Naive thymus-derived CD4-positive, alpha-beta T cell (primary cell): ENCODE measurements at regions not wholly inside any gene's neighbourhood (a gene's known extent, or its start where the extent isn't known, plus 50 kb on each side); places are given as distances from the start of the nearest gene placed in this dataset.

Experiments
- ATAC-seq: fragments of 150-1000 bp; cut with Tn5 transposase; 2 replicates; pipeline ENCODE4 v1.10.0; 2021; ENCODE audit warnings: mild to moderate bottlenecking, moderate library complexity
- CTCF ChIA-PET: fragments of 350-600 bp; sonication (Branson Sonifier 250); formaldehyde crosslinking; loops from one replicate; lab custom pipeline; 2021; ENCODE audit warnings: antibody characterized with exemption; lab: Charles Lee
- POLR2A ChIA-PET: fragments of 350-600 bp; sonication (Branson Sonifier 250); formaldehyde crosslinking; loops from one replicate; lab custom pipeline; 2021; ENCODE audit warnings: antibody characterized with exemption, inconsistent platforms; lab: Charles Lee
- DNase-seq, 9 donors: peaks; one replicate each; pipeline versions ENCODE4 v3.0.0 to v3.0.0-alpha.2; 2020 to 2022; ENCODE audit warnings: mixed read lengths in 1 of 9
- H3K27ac ChIP-seq: one replicate; pipeline ENCODE4 v1.7.0; 2013; ENCODE audit warnings: mild to moderate bottlenecking, low read depth, low read length, moderate library complexity
- H3K27me3 ChIP-seq, 2 donors: one replicate each; pipeline ENCODE4 v1.7.0; 2013; ENCODE audit warnings: low read length in 2 of 2, mild to moderate bottlenecking in 2 of 2, moderate library complexity in 2 of 2; ENCODE audit not compliant: control insufficient read depth in 2 of 2, insufficient read depth in 2 of 2
- H3K36me3 ChIP-seq, 3 experiments: 1 replicate in 2 of 3; 2 replicates in 1 of 3; pipeline ENCODE4 v1.7.0; 2013; ENCODE audit warnings: low read length in 3 of 3, mild to moderate bottlenecking in 3 of 3, moderate library complexity in 1 of 3; ENCODE audit not compliant: insufficient read depth in 3 of 3, control insufficient read depth in 2 of 3
- H3K4me1 ChIP-seq, 2 donors: one replicate each; pipeline ENCODE4 v1.7.0; 2013; ENCODE audit warnings: low read length in 2 of 2, mild to moderate bottlenecking in 2 of 2, moderate library complexity in 1 of 2; ENCODE audit not compliant: control insufficient read depth in 2 of 2, insufficient read depth in 2 of 2
- H3K4me3 ChIP-seq: 2 replicates; pipeline ENCODE4 v1.7.0; 2013; ENCODE audit warnings: mild to moderate bottlenecking, low read length
- H3K9me3 ChIP-seq, 3 experiments: 1 replicate in 2 of 3; 2 replicates in 1 of 3; pipeline ENCODE4 v1.7.0; 2013; ENCODE audit warnings: low read length in 3 of 3; ENCODE audit not compliant: control insufficient read depth in 2 of 3
- H3K27ac Mint-ChIP-seq, 9 donors: one replicate each; pipeline ENCODE4 v1.8.0; 2020 to 2022; ENCODE audit warnings: mixed read lengths in 9 of 9, mild to moderate bottlenecking in 8 of 9, moderate library complexity in 5 of 9, inconsistent platforms in 2 of 9
- H3K27me3 Mint-ChIP-seq, 5 donors: one replicate each; pipeline ENCODE4 v1.8.0; 2021 to 2022; ENCODE audit warnings: mixed read lengths in 5 of 5, mild to moderate bottlenecking in 1 of 5
- H3K36me3 Mint-ChIP-seq, 5 donors: one replicate each; pipeline ENCODE4 v1.8.0; 2020 to 2022; ENCODE audit warnings: mixed read lengths in 5 of 5, mild to moderate bottlenecking in 3 of 5, inconsistent platforms in 1 of 5
- H3K4me1 Mint-ChIP-seq, 7 donors: one replicate each; pipeline ENCODE4 v1.8.0; 2020 to 2022; ENCODE audit warnings: mixed read lengths in 7 of 7, mild to moderate bottlenecking in 3 of 7, inconsistent platforms in 1 of 7
- H3K4me3 Mint-ChIP-seq, 10 donors: one replicate each; pipeline ENCODE4 v1.8.0; 2020 to 2022; ENCODE audit warnings: mild to moderate bottlenecking in 10 of 10, mixed read lengths in 10 of 10, moderate library complexity in 6 of 10, inconsistent platforms in 2 of 10
- H3K9me3 Mint-ChIP-seq, 11 donors: one replicate each; pipeline ENCODE4 v1.8.0; 2020 to 2022; ENCODE audit warnings: mixed read lengths in 11 of 11, mild to moderate bottlenecking in 4 of 11, inconsistent platforms in 1 of 11, moderate library complexity in 1 of 11
- intact Hi-C, 2 donors: fragments of 100-400 bp; cut with micrococcal nuclease; formaldehyde crosslinking; loops; one replicate each; pipeline ENCODE4 v1.15.1; 2023

DNA sequence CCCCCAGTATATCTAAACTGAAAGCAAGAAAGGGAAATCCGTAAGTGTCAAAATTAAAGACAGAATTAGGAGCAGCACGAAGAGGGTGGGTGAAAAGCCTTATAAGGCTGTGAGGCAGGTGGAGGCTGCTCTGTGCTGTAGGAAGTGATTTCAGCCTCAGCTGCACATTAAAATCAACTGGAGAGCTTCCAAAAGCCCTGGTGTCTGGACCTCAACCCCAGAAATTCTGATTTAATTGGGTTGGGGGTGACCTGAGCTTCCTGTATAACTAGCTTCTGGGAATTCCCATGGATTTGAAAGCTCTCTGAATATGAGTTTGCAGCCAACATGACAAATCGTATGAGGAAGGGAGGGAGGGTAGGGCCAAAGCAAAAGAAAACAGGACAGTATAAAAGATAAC, 242.4 kb upstream of the TMTC4 start:
- Mint-ChIP-seq H3K4me1 (no peaks in the 10 kb centered on the region), H3K36me3 (no peaks in the 10 kb centered on the region), H3K9me3 (peaks cover 0 to 8% (median 1%) of the 10 kb centered on the region in 11 donors), H3K4me3 (no peak overlapping the region), H3K27me3 (peaks cover 5 to 27% (median 15%) of the 10 kb centered on the region in 5 donors), H3K27ac (no peak overlapping the region)
- no peak overlapping the region for H3K4me3 ChIP-seq
- H3K27me3 ChIP-seq = no peaks in the 10 kb centered on the region
- DNase-seq (no peak), ATAC-seq (no peak)
- no peaks in the 10 kb centered on the region for H3K4me1 ChIP-seq
- ChIA-PET POLR2A (no interaction called here), CTCF (no interaction called here)
- H3K36me3 ChIP-seq = no peaks in the 10 kb centered on the region
- intact Hi-C loops = no loop called here
- H3K27ac ChIP-seq = no peak overlapping the region
- H3K9me3 ChIP-seq = no peaks in the 10 kb centered on the region

DNA sequence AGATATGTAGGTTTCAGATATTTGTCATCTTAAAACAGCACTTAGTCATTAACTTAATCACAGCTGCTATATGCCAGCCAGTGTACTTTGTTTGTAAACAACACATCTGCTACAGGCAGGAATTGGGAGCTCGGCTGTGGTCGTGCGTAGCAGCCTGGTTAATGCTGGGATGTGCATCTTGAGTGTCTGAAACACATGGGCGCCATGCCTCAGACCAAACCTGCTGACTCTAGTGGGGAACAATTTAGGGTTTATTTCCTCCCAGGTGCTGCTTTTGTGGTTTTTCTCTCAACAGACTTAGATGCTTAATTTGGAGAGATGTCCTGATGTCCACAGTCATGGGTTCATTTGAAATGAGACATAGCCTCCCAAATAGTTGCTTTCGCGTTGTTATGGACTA, 238.5 kb upstream of the TMTC4 start:
- H3K4me3 ChIP-seq = no peak overlapping the region
- POLR2A ChIA-PET = no interaction called here
- Mint-ChIP-seq H3K4me1 (no peaks in the 10 kb centered on the region), H3K27ac (no peak overlapping the region), H3K36me3 (no peaks in the 10 kb centered on the region), H3K27me3 (peaks cover 9 to 36% (median 27%) of the 10 kb centered on the region in 5 donors), H3K4me3 (no peak overlapping the region), H3K9me3 (peaks cover 0 to 8% (median 1%) of the 10 kb centered on the region in 11 donors)
- ATAC-seq = no peak
- H3K27ac ChIP-seq = no peak overlapping the region
- no peaks in the 10 kb centered on the region for H3K27me3 ChIP-seq
- no peaks in the 10 kb centered on the region for H3K9me3 ChIP-seq
- CTCF ChIA-PET = no interaction called here
- H3K4me1 ChIP-seq = no peaks in the 10 kb centered on the region
- DNase-seq = no peak
- intact Hi-C loops = no loop called here
- H3K36me3 ChIP-seq = no peaks in the 10 kb centered on the region

DNA sequence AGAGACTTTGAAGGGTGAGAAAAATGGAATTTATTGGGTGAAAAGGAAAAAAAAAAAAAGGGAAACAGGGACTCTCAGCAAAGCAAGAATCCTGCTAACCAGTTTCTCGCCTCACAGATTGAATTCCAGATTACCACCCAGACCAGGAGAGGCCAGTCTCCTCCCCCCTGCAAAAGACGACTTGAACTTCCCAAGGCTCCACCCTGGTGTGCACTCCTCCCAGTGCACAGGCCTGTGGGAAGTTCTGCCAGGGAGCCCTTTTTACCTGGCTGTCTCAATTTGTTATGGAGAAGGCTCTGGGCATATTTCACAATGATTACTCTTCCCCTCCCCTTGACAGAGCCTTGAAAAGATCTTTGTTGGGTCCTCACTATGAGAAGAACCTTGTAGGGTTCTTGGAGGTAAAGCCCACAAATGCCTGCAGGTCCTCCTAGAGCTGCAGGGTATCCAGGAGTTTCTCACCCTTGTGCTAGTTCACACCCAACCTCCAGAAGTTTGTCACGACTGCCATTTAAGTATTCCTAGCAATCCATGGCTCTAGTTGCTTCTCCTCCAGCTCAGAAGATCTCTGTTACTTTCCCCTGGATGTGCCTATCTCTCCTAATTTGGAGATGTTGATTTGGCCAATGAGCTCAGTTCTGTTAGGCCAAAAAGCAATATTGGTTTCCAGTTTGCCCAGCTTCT, 229.8 kb upstream of the TMTC4 start:
- Mint-ChIP-seq H3K27ac (peak overlapping the region in 1 of 9 donors; percentile 16), H3K4me1 (peaks cover 0 to 1% (median 0%) of the 10 kb centered on the region in 7 donors), H3K36me3 (no peaks in the 10 kb centered on the region), H3K27me3 (peaks cover 10 to 49% (median 33%) of the 10 kb centered on the region in 5 donors), H3K9me3 (peaks cover 0 to 2% (median 0%) of the 10 kb centered on the region in 11 donors), H3K4me3 (no peak overlapping the region)
- Histone ChIP-seq H3K36me3 (no peaks in the 10 kb centered on the region), H3K9me3 (no peaks in the 10 kb centered on the region), H3K27me3 (no peaks in the 10 kb centered on the region), H3K4me3 (no peak overlapping the region), H3K27ac (no peak overlapping the region), H3K4me1 (no peaks in the 10 kb centered on the region)
- POLR2A ChIA-PET = no interaction called here
- ATAC-seq (no peak), DNase-seq (no peak)
- CTCF ChIA-PET = interaction anchor here (0.6 kb wide), 3 partner anchors 17 to 141 kb away, joined by 3 to 5 read pairs (median 3); no protein-coding TSS in a partner anchor
- intact Hi-C loops = no loop called here

DNA sequence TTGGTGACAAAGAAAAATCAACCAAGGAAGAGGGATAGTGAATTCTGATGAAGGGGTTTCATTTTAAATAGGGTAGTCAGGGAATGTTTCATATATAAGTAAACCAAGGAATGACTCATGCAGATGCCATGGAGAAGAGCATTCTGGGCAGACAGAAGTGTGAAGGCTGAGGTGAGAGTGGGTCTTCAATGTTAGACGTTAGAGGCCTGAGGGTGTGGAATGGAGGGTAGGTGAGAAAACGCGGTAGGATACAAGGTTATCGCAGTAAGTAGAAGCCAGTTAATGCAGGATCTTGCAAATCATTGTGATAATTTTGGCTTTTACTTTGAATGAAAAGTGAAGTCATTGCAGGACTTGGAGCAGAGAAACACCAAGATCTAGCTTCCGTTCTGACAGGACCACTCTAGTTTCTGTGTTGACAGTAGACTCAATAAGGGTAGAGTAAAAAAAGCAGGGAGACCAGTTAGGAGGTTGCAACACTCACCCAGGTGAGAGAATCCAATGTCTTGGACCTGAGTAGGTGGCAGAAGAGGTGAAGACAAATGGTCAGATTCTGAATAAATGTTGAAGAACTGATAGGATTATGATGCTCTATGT, 225.2 kb upstream of the TMTC4 start:
- Mint-ChIP-seq H3K4me1 (peaks cover 0 to 1% (median 0%) of the 10 kb centered on the region in 7 donors), H3K27me3 (peaks cover 2 to 28% (median 15%) of the 10 kb centered on the region in 5 donors), H3K36me3 (no peaks in the 10 kb centered on the region), H3K9me3 (peaks cover 0 to 2% (median 0%) of the 10 kb centered on the region in 11 donors), H3K27ac (no peak overlapping the region), H3K4me3 (no peak overlapping the region)
- DNase-seq = no peak
- Histone ChIP-seq H3K4me1 (no peaks in the 10 kb centered on the region), H3K27me3 (no peaks in the 10 kb centered on the region), H3K9me3 (no peaks in the 10 kb centered on the region), H3K27ac (no peak overlapping the region), H3K36me3 (no peaks in the 10 kb centered on the region), H3K4me3 (no peak overlapping the region)
- ChIA-PET POLR2A (no interaction called here), CTCF (interaction anchor here (0.6 kb wide), 1 partner anchor 1442 kb away, joined by 3 read pairs; no protein-coding TSS in a partner anchor)
- no peak for ATAC-seq
- intact Hi-C loops = no loop called here

DNA sequence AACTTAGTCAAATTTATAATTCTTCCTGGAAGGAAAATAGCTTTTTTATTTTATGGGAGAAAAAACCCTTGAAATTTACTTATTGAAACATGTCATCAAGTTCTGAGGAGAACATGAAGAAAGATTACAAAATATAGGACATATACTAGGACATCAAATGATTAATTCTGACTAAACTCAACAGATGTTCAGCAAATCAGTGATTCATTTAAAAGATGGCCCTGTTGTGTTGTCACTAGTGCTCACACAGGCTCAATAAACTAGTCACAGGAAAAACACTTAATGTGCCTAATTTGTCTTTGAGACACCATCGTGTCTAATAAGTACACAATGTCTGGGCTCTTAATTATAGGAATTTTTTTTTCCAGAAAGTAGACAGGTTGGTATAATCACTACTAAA, 223.8 kb upstream of the TMTC4 start:
- Mint-ChIP-seq H3K4me3 (no peak overlapping the region), H3K9me3 (peaks cover 0 to 2% (median 0%) of the 10 kb centered on the region in 11 donors), H3K27me3 (peaks cover 0 to 31% (median 13%) of the 10 kb centered on the region in 5 donors), H3K4me1 (peaks cover 0 to 1% (median 0%) of the 10 kb centered on the region in 7 donors), H3K36me3 (no peaks in the 10 kb centered on the region), H3K27ac (no peak overlapping the region)
- Histone ChIP-seq H3K36me3 (no peaks in the 10 kb centered on the region), H3K9me3 (no peaks in the 10 kb centered on the region), H3K27ac (no peak overlapping the region), H3K27me3 (no peaks in the 10 kb centered on the region), H3K4me3 (no peak overlapping the region), H3K4me1 (no peaks in the 10 kb centered on the region)
- intact Hi-C loops = no loop called here
- POLR2A ChIA-PET = no interaction called here
- ATAC-seq (no peak), DNase-seq (no peak)
- CTCF ChIA-PET = no interaction called here

DNA sequence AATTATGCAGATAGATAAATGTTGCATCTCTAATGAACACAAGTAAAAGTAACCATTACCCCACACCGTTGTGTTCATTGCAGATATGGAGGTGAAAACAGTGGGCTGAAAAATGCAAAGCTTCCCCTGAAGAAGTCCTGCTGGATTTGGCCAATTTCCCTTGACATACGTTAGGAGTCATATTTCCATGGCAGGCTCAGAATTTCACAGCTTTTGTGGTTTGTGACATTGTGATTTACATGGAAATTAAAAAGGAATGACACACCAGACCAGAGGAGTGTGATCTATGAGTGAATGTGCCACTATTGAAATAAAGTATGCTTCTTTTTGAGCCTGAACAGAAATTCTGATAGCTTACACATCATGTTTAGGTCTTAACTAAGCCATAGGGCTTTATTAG, 221.1 kb upstream of the TMTC4 start:
- Mint-ChIP-seq H3K4me3 (no peak overlapping the region), H3K27ac (no peak overlapping the region), H3K9me3 (peaks cover 0 to 2% (median 0%) of the 10 kb centered on the region in 11 donors), H3K27me3 (peaks cover 0 to 23% (median 15%) of the 10 kb centered on the region in 5 donors), H3K36me3 (no peaks in the 10 kb centered on the region), H3K4me1 (peaks cover 0 to 3% (median 0%) of the 10 kb centered on the region in 7 donors)
- intact Hi-C loops = no loop called here
- ATAC-seq = no peak
- no peaks in the 10 kb centered on the region for H3K27me3 ChIP-seq
- ChIA-PET CTCF (no interaction called here), POLR2A (no interaction called here)
- H3K36me3 ChIP-seq = no peaks in the 10 kb centered on the region
- H3K9me3 ChIP-seq = no peaks in the 10 kb centered on the region
- H3K27ac ChIP-seq = no peak overlapping the region
- no peak overlapping the region for H3K4me3 ChIP-seq
- DNase-seq = no peak
- H3K4me1 ChIP-seq = no peaks in the 10 kb centered on the region
